Iris pigment epithelial cell (primary cell): ENCODE measurements at regions not wholly inside any gene's neighbourhood (a gene's known extent, or its start where the extent isn't known, plus 50 kb on each side); places are given as distances from the start of the nearest gene placed in this dataset.
"Not testable (repeated sequence)": the region's sequence is repeated elsewhere in the genome, so short reads cannot be mapped to it uniquely, and the experiment has no call there.

Source experiments
- DNase-seq: peaks from one replicate; pipeline ENCODE4 v3.0.0-alpha.2; 2011; ENCODE audit warnings: low read depth

GRCh38 chr18:10249270-10249669 lies 205.2 kb upstream of the APCDD1 start:
- no peak for DNase-seq

- no peak for DNase-seq
Measured at GRCh38 chr18:10249801-10250200, 204.6 kb upstream of the APCDD1 start.

GRCh38 chr18:10252494-10252893 lies 201.9 kb upstream of the APCDD1 start:
- no peak for DNase-seq

- no peak for DNase-seq
Measured at GRCh38 chr18:10252952-10253705, 201.3 kb upstream of the APCDD1 start.

- not testable (repeated sequence) for DNase-seq
Measured at GRCh38 chr18:10256276-10256675, 198.2 kb upstream of the APCDD1 start.

- DNase-seq: no peak
Measured at GRCh38 chr18:10258836-10259474, 195.5 kb upstream of the APCDD1 start.

GRCh38 chr18:10259901-10260300 lies 194.5 kb upstream of the APCDD1 start:
- no peak for DNase-seq

GRCh38 chr18:10261344-10262276 lies 192.8 kb upstream of the APCDD1 start:
- peak; percentile 9 for DNase-seq

- no peak for DNase-seq
Measured at GRCh38 chr18:10262566-10262965, 191.9 kb upstream of the APCDD1 start.

- no peak for DNase-seq
Measured at GRCh38 chr18:10264260-10264659, 190.2 kb upstream of the APCDD1 start.

GRCh38 chr18:10265560-10266333 lies 188.7 kb upstream of the APCDD1 start:
- no peak for DNase-seq

GRCh38 chr18:10266334-10266590 lies 188.2 kb upstream of the APCDD1 start:
- DNase-seq: no peak

- DNase-seq: no peak
Measured at GRCh38 chr18:10269261-10269660, 185.2 kb upstream of the APCDD1 start.

- peak; percentile 6 for DNase-seq
Measured at GRCh38 chr18:10270151-10270571, 184.3 kb upstream of the APCDD1 start.

- no peak for DNase-seq
Measured at GRCh38 chr18:10271481-10271880, 183.0 kb upstream of the APCDD1 start.

- no peak for DNase-seq
Measured at GRCh38 chr18:10274301-10274700, 180.1 kb upstream of the APCDD1 start.

- no peak for DNase-seq
Measured at GRCh38 chr18:10275486-10275885, 178.9 kb upstream of the APCDD1 start.

GRCh38 chr18:10278265-10278664 lies 176.2 kb upstream of the APCDD1 start:
- no peak for DNase-seq

GRCh38 chr18:10279471-10279870 lies 175.0 kb upstream of the APCDD1 start:
- DNase-seq: no peak

GRCh38 chr18:10279905-10280644 lies 174.4 kb upstream of the APCDD1 start:
- DNase-seq: no peak

GRCh38 chr18:10284540-10285282 lies 169.7 kb upstream of the APCDD1 start:
- no peak for DNase-seq
